CD4-positive, alpha-beta T cell (primary cell): ENCODE measurements at regions not wholly inside any gene's neighbourhood (a gene's known extent, or its start where the extent isn't known, plus 50 kb on each side); places are given as distances from the start of the nearest gene placed in this dataset.

Source experiments
- ATAC-seq: fragments of 200-7000 bp; cut with Tn5 transposase; one replicate; pipeline ENCODE4 v1.10.0; 2022; ENCODE audit warnings: mild to moderate bottlenecking; ENCODE audit not compliant: poor library complexity
- CTCF ChIA-PET: fragments of 350-600 bp; sonication (Branson Sonifier 250); formaldehyde crosslinking; loops from one replicate; lab custom pipeline; 2021; ENCODE audit warnings: antibody characterized with exemption, inconsistent platforms; lab: Charles Lee
- POLR2A ChIA-PET: fragments of 350-600 bp; sonication (Branson Sonifier 250); formaldehyde crosslinking; loops from one replicate; lab custom pipeline; 2021; ENCODE audit warnings: antibody characterized with exemption, inconsistent platforms; lab: Charles Lee
- DNase-seq, 14 experiments: peaks; one replicate each; pipeline ENCODE4 v3.0.0-alpha.2; 2013 to 2020; ENCODE audit warnings: mixed read lengths in 2 of 14
- H3K27ac ChIP-seq, 2 donors: one replicate each; pipeline versions ENCODE4 v1.5.1 to v1.7.0; 2013; ENCODE audit warnings: low read length in 2 of 2, low read depth in 1 of 2, mild to moderate bottlenecking in 1 of 2
- H3K27me3 ChIP-seq, 2 experiments: 1 replicate in 1 of 2; 2 replicates in 1 of 2; pipeline versions ENCODE4 v1.6.1 to v1.7.0; 2013; ENCODE audit warnings: low read length in 2 of 2, control low read depth in 1 of 2, mild to moderate bottlenecking in 1 of 2, moderate library complexity in 1 of 2; ENCODE audit not compliant: insufficient read depth in 2 of 2, control insufficient read depth in 1 of 2
- H3K36me3 ChIP-seq: one replicate; pipeline ENCODE4 v1.6.1; 2013; ENCODE audit warnings: low read length, control low read depth; ENCODE audit not compliant: insufficient read depth
- H3K4me1 ChIP-seq: one replicate; pipeline ENCODE4 v1.6.1; 2013; ENCODE audit warnings: low read length, control low read depth; ENCODE audit not compliant: insufficient read depth
- H3K4me3 ChIP-seq: one replicate; pipeline ENCODE4 v1.5.1; 2013; ENCODE audit warnings: mild to moderate bottlenecking, low read length, moderate library complexity
- H3K9me3 ChIP-seq, 2 experiments: 1 replicate in 1 of 2; 2 replicates in 1 of 2; pipeline versions ENCODE4 v1.6.1 to v1.7.0; 2013; ENCODE audit warnings: low read length in 2 of 2, mild to moderate bottlenecking in 2 of 2, control low read depth in 1 of 2, moderate library complexity in 1 of 2; ENCODE audit not compliant: control insufficient read depth in 1 of 2, insufficient read depth in 1 of 2
- H3K27ac Mint-ChIP-seq: one replicate; pipeline ENCODE4 v1.8.0; 2020; ENCODE audit warnings: mixed read lengths
- H3K27me3 Mint-ChIP-seq: one replicate; pipeline ENCODE4 v1.8.0; 2021; ENCODE audit warnings: mixed read lengths
- H3K36me3 Mint-ChIP-seq: one replicate; pipeline ENCODE4 v1.8.0; 2021; ENCODE audit warnings: low read depth, mixed read lengths
- H3K4me1 Mint-ChIP-seq: one replicate; pipeline ENCODE4 v1.8.0; 2021; ENCODE audit warnings: low read depth, mixed read lengths
- H3K4me3 Mint-ChIP-seq: one replicate; pipeline ENCODE4 v1.8.0; 2020; ENCODE audit warnings: mild to moderate bottlenecking, mixed read lengths
- H3K9me3 Mint-ChIP-seq: one replicate; pipeline ENCODE4 v1.8.0; 2020; ENCODE audit warnings: mixed read lengths
- intact Hi-C, 2 experiments: fragments of 100-400 bp; cut with DNase I in 1 of 2; cut with micrococcal nuclease in 1 of 2; formaldehyde crosslinking; loops; one replicate each; pipeline versions ENCODE4 v1.15.1 to v1.9.0; 2023 to 2025; cut with DNase I, micrococcal nuclease
- TF ChIP-seq, protein P1 (sequence below): fragments of 200-600 bp; IDR thresholded peaks from one replicate; pipeline ENCODE4 v1.8.0; 2022; ENCODE audit warnings: antibody characterized with exemption, mild to moderate bottlenecking

- TF ChIP-seq, protein P1, sequence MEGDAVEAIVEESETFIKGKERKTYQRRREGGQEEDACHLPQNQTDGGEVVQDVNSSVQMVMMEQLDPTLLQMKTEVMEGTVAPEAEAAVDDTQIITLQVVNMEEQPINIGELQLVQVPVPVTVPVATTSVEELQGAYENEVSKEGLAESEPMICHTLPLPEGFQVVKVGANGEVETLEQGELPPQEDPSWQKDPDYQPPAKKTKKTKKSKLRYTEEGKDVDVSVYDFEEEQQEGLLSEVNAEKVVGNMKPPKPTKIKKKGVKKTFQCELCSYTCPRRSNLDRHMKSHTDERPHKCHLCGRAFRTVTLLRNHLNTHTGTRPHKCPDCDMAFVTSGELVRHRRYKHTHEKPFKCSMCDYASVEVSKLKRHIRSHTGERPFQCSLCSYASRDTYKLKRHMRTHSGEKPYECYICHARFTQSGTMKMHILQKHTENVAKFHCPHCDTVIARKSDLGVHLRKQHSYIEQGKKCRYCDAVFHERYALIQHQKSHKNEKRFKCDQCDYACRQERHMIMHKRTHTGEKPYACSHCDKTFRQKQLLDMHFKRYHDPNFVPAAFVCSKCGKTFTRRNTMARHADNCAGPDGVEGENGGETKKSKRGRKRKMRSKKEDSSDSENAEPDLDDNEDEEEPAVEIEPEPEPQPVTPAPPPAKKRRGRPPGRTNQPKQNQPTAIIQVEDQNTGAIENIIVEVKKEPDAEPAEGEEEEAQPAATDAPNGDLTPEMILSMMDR, result no peak
- Mint-ChIP-seq H3K9me3 (no peaks in the 10 kb centered on the region), H3K27me3 (no peaks in the 10 kb centered on the region), H3K27ac (no peak overlapping the region), H3K36me3 (no peaks in the 10 kb centered on the region), H3K4me3 (no peak overlapping the region), H3K4me1 (no peaks in the 10 kb centered on the region)
- ChIA-PET CTCF (interaction anchor here (1.2 kb wide), 1 partner anchor 8 kb away, joined by 3 read pairs; no protein-coding TSS in a partner anchor), POLR2A (no interaction called here)
- H3K4me1 ChIP-seq, result no peaks in the 10 kb centered on the region
- H3K27ac ChIP-seq, result no peak overlapping the region
- no peaks in the 10 kb centered on the region for H3K36me3 ChIP-seq
- ATAC-seq, result no peak
- DNase-seq, result no peak
- peaks cover 0 to 3% of the 10 kb centered on the region in 2 experiments for H3K27me3 ChIP-seq
- H3K4me3 ChIP-seq, result no peak overlapping the region
- intact Hi-C loops, result no loop called here
- H3K9me3 ChIP-seq, result no peaks in the 10 kb centered on the region
These were observed 73.5 kb upstream of the DYNAP start for GRCh38 chr18:54517521-54517920.

DNA sequence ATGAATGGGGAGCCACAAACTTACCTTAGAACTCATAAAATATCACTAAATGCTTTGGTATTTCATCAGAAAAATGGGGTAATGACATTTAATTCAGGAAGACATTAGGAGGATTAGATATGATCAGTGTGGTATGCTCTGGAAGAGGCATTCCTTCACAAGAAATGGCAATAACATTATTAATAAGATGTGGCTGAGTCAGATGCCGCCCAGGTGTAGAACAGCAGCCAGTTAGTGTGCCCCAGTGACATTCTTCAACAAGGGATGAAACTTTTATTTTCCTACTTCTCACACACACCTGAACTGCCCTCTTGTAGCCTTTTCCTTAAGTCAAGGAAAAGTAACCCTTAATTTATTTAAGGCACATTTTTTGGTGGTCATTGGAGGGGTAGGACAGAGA is 69.2 kb upstream of the DYNAP start:
- no peaks in the 10 kb centered on the region for H3K36me3 Mint-ChIP-seq
- ChIA-PET POLR2A (no interaction called here), CTCF (no interaction called here)
- no peak overlapping the region for H3K27ac ChIP-seq
- no peaks in the 10 kb centered on the region for H3K9me3 Mint-ChIP-seq
- H3K36me3 ChIP-seq, result no peaks in the 10 kb centered on the region
- no peak overlapping the region for H3K27ac Mint-ChIP-seq
- H3K27me3 ChIP-seq, result peaks cover 0 to 3% of the 10 kb centered on the region in 2 experiments
- ATAC-seq (no peak), DNase-seq (no peak)
- H3K4me3 Mint-ChIP-seq, result no peak overlapping the region
- intact Hi-C loops, result no loop called here
- TF ChIP-seq, protein P1, result no peak
- H3K4me3 ChIP-seq, result no peak overlapping the region
- H3K9me3 ChIP-seq, result no peaks in the 10 kb centered on the region
- H3K27me3 Mint-ChIP-seq, result no peaks in the 10 kb centered on the region
- H3K4me1 Mint-ChIP-seq, result no peaks in the 10 kb centered on the region
- H3K4me1 ChIP-seq, result no peaks in the 10 kb centered on the region

- CTCF ChIA-PET, result no interaction called here
- intact Hi-C loops, result no loop called here
- no peaks in the 10 kb centered on the region for H3K9me3 ChIP-seq
- H3K27me3 ChIP-seq, result peaks cover 0 to 7% of the 10 kb centered on the region in 2 experiments
- no peaks in the 10 kb centered on the region for H3K36me3 ChIP-seq
- Mint-ChIP-seq H3K4me3 (no peak overlapping the region), H3K4me1 (no peaks in the 10 kb centered on the region), H3K9me3 (no peaks in the 10 kb centered on the region), H3K27ac (no peak overlapping the region), H3K27me3 (peaks cover 16% of the 10 kb centered on the region), H3K36me3 (no peaks in the 10 kb centered on the region)
- H3K4me1 ChIP-seq, result no peaks in the 10 kb centered on the region
- ATAC-seq (no peak), DNase-seq (no peak)
- H3K27ac ChIP-seq, result no peak overlapping the region
- no peak overlapping the region for H3K4me3 ChIP-seq
- POLR2A ChIA-PET, result no interaction called here
- TF ChIP-seq, protein P1, result no peak
These were observed 62.1 kb upstream of the DYNAP start for GRCh38 chr18:54528942-54529376.
